ENCODE measurements at regions not wholly inside any gene's neighbourhood (a gene's known extent, or its start where the extent isn't known, plus 50 kb on each side); places are given as distances from the start of the nearest gene placed in this dataset.

- no peak for TF ChIP-seq POLR2AphosphoS5 (IDR thresholded peaks at IDR 0.05; ENCODE audit: low read depth, low read length)
- no peak for TF ChIP-seq POLR2A (IDR thresholded peaks at IDR 0.05; ENCODE audit: low read depth, low read length)
- no peak for TF ChIP-seq TAF1 (IDR thresholded peaks at IDR 0.05; ENCODE audit: low read depth, low read length)
These were observed 599.2 kb downstream of the ADCYAP1 start for GRCh38 chr18:1503847-1504246.

Data from GM12891 (cell line).